ENCODE measurements at regions not wholly inside any gene's neighbourhood (a gene's known extent, or its start where the extent isn't known, plus 50 kb on each side); places are given as distances from the start of the nearest gene placed in this dataset.

DNA sequence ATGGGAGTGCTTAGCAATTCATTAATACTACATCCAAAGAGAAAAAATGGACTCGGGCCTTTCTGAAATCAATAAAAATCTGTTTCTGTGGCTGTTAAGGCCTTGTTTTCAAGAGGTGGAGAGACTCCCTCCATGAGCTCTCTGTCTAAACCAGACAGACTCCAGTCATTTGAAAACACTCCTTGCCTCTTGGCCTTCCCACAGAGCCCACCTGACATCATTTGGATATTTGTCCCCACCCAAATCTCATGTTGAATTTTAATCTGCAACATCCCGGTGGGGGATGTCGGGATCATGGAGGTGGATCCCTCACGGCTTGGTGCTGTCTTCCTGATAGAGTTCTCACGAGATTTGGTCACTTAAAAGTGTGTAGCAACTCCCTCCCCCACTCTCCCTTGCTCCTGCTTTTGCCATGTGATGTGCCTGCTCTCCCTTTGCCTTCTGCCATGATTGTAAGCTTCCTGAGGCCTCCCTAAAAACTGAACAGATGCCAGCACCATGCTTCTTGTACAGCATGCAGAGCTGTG is 226.3 kb downstream of the TBXT start:
- no peaks in the 10 kb centered on the region for H3K36me3 ChIP-seq (replicated peaks in 1 of 2; ENCODE audit: control extremely low read depth in 1 of 2, control insufficient read depth in 1 of 2, extremely low read depth in 1 of 2, insufficient read depth in 2 of 2, low read length in 1 of 2)
- H3K9ac ChIP-seq (ENCODE audit: low read length) = no peak overlapping the region
- ChIA-PET CTCF (no interaction called here), POLR2A (no interaction called here)
- 94% methylated on average over 4 of the region's 5 CpGs for WGBS (ENCODE audit: insufficient coverage)
- TF ChIP-seq, protein P1, sequence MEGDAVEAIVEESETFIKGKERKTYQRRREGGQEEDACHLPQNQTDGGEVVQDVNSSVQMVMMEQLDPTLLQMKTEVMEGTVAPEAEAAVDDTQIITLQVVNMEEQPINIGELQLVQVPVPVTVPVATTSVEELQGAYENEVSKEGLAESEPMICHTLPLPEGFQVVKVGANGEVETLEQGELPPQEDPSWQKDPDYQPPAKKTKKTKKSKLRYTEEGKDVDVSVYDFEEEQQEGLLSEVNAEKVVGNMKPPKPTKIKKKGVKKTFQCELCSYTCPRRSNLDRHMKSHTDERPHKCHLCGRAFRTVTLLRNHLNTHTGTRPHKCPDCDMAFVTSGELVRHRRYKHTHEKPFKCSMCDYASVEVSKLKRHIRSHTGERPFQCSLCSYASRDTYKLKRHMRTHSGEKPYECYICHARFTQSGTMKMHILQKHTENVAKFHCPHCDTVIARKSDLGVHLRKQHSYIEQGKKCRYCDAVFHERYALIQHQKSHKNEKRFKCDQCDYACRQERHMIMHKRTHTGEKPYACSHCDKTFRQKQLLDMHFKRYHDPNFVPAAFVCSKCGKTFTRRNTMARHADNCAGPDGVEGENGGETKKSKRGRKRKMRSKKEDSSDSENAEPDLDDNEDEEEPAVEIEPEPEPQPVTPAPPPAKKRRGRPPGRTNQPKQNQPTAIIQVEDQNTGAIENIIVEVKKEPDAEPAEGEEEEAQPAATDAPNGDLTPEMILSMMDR (IDR thresholded peaks at IDR 0.05) = no peak
- ATAC-seq (ENCODE audit: low read depth) (no peak), DNase-seq (no peak)
- peaks cover 2% of the 10 kb centered on the region for H3K27me3 Mint-ChIP-seq
- no peak overlapping the region for H2AFZ ChIP-seq (ENCODE audit: insufficient read depth, low read depth, low read length, poor library complexity, severe bottlenecking)
- peaks cover 0 to 19% (median 0%) of the 10 kb centered on the region in 3 donors for H3K9me3 ChIP-seq (ENCODE audit: control extremely low read depth in 1 of 3, control insufficient read depth in 2 of 3, insufficient read depth in 1 of 3, low read length in 2 of 3)
- H3K4me2 ChIP-seq (replicated peaks; ENCODE audit: low read depth, low read length, poor library complexity, severe bottlenecking) = no peak overlapping the region
- H3K4me3 ChIP-seq (ENCODE audit: control extremely low read depth in 1 of 5, extremely low read depth in 1 of 5, insufficient read depth in 1 of 5, low read depth in 2 of 5, low read length in 4 of 5) = no peak overlapping the region
- H3K9me3 Mint-ChIP-seq (ENCODE audit: insufficient read depth) = no peaks in the 10 kb centered on the region
- H3K4me3 Mint-ChIP-seq = no peak overlapping the region
- no peaks in the 10 kb centered on the region for H3K4me1 Mint-ChIP-seq
- H3K27me3 ChIP-seq (replicated peaks in 1 of 4; ENCODE audit: control extremely low read depth in 1 of 4, control insufficient read depth in 3 of 4, insufficient read depth in 4 of 4, low read length in 3 of 4) = no peaks in the 10 kb centered on the region
- H3K4me1 ChIP-seq (ENCODE audit: control insufficient read depth in 2 of 2, insufficient read depth in 2 of 2, low read length in 2 of 2) = no peaks in the 10 kb centered on the region
- intact Hi-C loops (cut with micrococcal nuclease) = no loop called here
- no peaks in the 10 kb centered on the region for H3K79me2 ChIP-seq (ENCODE audit: control insufficient read depth, insufficient read depth, low read length)
- no peak overlapping the region for H3K27ac ChIP-seq (ENCODE audit: low read length in 2 of 2)
- no peaks in the 10 kb centered on the region for H4K20me1 ChIP-seq (ENCODE audit: control insufficient read depth, insufficient read depth, low read length, poor library complexity, severe bottlenecking)
- no peak overlapping the region for H3K27ac Mint-ChIP-seq

DNA sequence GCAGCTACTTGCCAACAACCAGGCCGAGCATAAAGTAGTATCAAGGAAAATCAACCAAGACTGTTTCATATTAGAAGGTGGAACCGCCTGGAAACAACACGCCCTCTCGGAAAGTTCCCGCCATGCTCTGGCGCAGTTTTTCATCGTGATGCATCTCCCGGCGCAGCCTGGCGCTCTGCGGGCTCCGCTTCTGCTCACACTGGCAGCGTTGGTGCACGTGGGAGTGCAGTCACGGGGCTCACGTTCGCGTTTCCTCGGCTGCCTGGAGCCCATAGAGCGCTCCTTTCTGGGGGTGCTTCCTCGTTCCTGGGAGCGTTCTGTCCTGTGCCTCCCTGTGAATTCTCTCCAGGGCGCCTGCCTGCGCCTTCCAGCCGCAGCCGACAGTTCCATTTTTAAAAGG is 227.3 kb downstream of the TBXT start:
- Histone ChIP-seq H3K79me2 (ENCODE audit: control insufficient read depth, insufficient read depth, low read length) (no peaks in the 10 kb centered on the region), H3K4me1 (ENCODE audit: control insufficient read depth in 2 of 2, insufficient read depth in 2 of 2, low read length in 2 of 2) (no peaks in the 10 kb centered on the region), H3K9ac (ENCODE audit: low read length) (no peak overlapping the region), H3K9me3 (ENCODE audit: control extremely low read depth in 1 of 3, control insufficient read depth in 2 of 3, insufficient read depth in 1 of 3, low read length in 2 of 3) (peaks cover 0 to 19% (median 0%) of the 10 kb centered on the region in 3 donors), H3K27ac (ENCODE audit: low read length in 2 of 2) (no peak overlapping the region), H3K4me2 (replicated peaks; ENCODE audit: low read depth, low read length, poor library complexity, severe bottlenecking) (no peak overlapping the region), H3K27me3 (replicated peaks in 1 of 4; ENCODE audit: control extremely low read depth in 1 of 4, control insufficient read depth in 3 of 4, insufficient read depth in 4 of 4, low read length in 3 of 4) (no peaks in the 10 kb centered on the region), H2AFZ (ENCODE audit: insufficient read depth, low read depth, low read length, poor library complexity, severe bottlenecking) (no peak overlapping the region), H4K20me1 (ENCODE audit: control insufficient read depth, insufficient read depth, low read length, poor library complexity, severe bottlenecking) (no peaks in the 10 kb centered on the region), H3K36me3 (replicated peaks in 1 of 2; ENCODE audit: control extremely low read depth in 1 of 2, control insufficient read depth in 1 of 2, extremely low read depth in 1 of 2, insufficient read depth in 2 of 2, low read length in 1 of 2) (no peaks in the 10 kb centered on the region), H3K4me3 (ENCODE audit: control extremely low read depth in 1 of 5, extremely low read depth in 1 of 5, insufficient read depth in 1 of 5, low read depth in 2 of 5, low read length in 4 of 5) (no peak overlapping the region)
- intact Hi-C loops (cut with micrococcal nuclease) = no loop called here
- Mint-ChIP-seq H3K4me1 (no peaks in the 10 kb centered on the region), H3K4me3 (no peak overlapping the region), H3K9me3 (ENCODE audit: insufficient read depth) (no peaks in the 10 kb centered on the region), H3K27ac (no peak overlapping the region), H3K27me3 (peaks cover 7% of the 10 kb centered on the region)
- CTCF ChIA-PET = no interaction called here
- DNase-seq (no peak), ATAC-seq (ENCODE audit: low read depth) (no peak)
- TF ChIP-seq, protein P1 (IDR thresholded peaks at IDR 0.05) = no peak
- no peak for TF ChIP-seq EZH2 (IDR thresholded peaks at IDR 0.05; ENCODE audit: borderline replicate concordance, insufficient read depth, low read depth, low read length, poor library complexity, severe bottlenecking)
- POLR2A ChIA-PET = no interaction called here
- WGBS (ENCODE audit: insufficient coverage) = 92% methylated on average over 22 of the region's 26 CpGs

Measured in B cell (primary cell).